Uterus (tissue), 2 donors: ENCODE measurements at regions not wholly inside any gene's neighbourhood (a gene's known extent, or its start where the extent isn't known, plus 50 kb on each side); places are given as distances from the start of the nearest gene placed in this dataset.

ENCODE experiments used
- POLR2A ChIP-seq, 2 donors: fragments of 450-650 bp; IDR thresholded peaks; one replicate each; pipeline ENCODE4 v1.6.1; 2016; ENCODE audit warnings: antibody characterized with exemption in 2 of 2, mild to moderate bottlenecking in 1 of 2, moderate library complexity in 1 of 2
- TF ChIP-seq, protein P1 (sequence below), 4 experiments: fragments of 200-600 bp in 2 of 4; fragments of 450-650 bp in 2 of 4; sonication (generic) in 2 of 4; IDR thresholded peaks; one replicate each; pipeline ENCODE4 v1.5.1; 2016 to 2019; ENCODE audit warnings: antibody characterized with exemption in 4 of 4, mild to moderate bottlenecking in 2 of 4, moderate library complexity in 1 of 4

- TF ChIP-seq POLR2A (IDR thresholded peaks at IDR 0.05) = no peak
- TF ChIP-seq, protein P1, sequence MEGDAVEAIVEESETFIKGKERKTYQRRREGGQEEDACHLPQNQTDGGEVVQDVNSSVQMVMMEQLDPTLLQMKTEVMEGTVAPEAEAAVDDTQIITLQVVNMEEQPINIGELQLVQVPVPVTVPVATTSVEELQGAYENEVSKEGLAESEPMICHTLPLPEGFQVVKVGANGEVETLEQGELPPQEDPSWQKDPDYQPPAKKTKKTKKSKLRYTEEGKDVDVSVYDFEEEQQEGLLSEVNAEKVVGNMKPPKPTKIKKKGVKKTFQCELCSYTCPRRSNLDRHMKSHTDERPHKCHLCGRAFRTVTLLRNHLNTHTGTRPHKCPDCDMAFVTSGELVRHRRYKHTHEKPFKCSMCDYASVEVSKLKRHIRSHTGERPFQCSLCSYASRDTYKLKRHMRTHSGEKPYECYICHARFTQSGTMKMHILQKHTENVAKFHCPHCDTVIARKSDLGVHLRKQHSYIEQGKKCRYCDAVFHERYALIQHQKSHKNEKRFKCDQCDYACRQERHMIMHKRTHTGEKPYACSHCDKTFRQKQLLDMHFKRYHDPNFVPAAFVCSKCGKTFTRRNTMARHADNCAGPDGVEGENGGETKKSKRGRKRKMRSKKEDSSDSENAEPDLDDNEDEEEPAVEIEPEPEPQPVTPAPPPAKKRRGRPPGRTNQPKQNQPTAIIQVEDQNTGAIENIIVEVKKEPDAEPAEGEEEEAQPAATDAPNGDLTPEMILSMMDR (IDR thresholded peaks at IDR 0.05) = no peak
Observed at GRCh38 chr7:156029460-156030007, 217.3 kb upstream of the SHH start.
